HEK293 (cell line): ENCODE measurements at regions not wholly inside any gene's neighbourhood (a gene's known extent, or its start where the extent isn't known, plus 50 kb on each side); places are given as distances from the start of the nearest gene placed in this dataset.
"Not testable (repeated sequence)": the region's sequence is repeated elsewhere in the genome, so short reads cannot be mapped to it uniquely, and the experiment has no call there.

ENCODE experiments used
- CTCF ChIA-PET: fragments of 350-600 bp; formaldehyde crosslinking; extraction: SDS; loops from one replicate; lab custom pipeline; 2021; ENCODE audit warnings: antibody characterized with exemption; lab: Yijun Ruan, JAX
- POLR2A ChIA-PET: fragments of 300-600 bp; formaldehyde crosslinking; extraction: SDS; loops from one replicate; lab custom pipeline; 2020; ENCODE audit warnings: antibody characterized with exemption, inconsistent platforms; lab: Yijun Ruan, JAX
- H3K27ac ChIP-seq: fragments of 200-500 bp; sonication (Bioruptor generic); 2 replicates; pipeline ENCODE4 v1.5.1; 2014; ENCODE audit warnings: low read depth, low read length, control low read depth, inconsistent platforms; ENCODE audit errors: extremely low read depth
- H3K36me3 ChIP-seq, 2 experiments: fragments of 200-500 bp in 1 of 2; sonication (Bioruptor generic) in 1 of 2; 1 replicate in 1 of 2; 2 replicates in 1 of 2; pipeline ENCODE4 v1.5.1; 2014 to 2017; ENCODE audit warnings: inconsistent platforms in 2 of 2, low read length in 2 of 2; ENCODE audit not compliant: control insufficient read depth in 2 of 2, insufficient read depth in 1 of 2
- H3K4me1 ChIP-seq: fragments of 200-500 bp; sonication (Bioruptor generic); 2 replicates; pipeline ENCODE4 v1.5.1; 2014; ENCODE audit warnings: mild to moderate bottlenecking, low read length, inconsistent platforms; ENCODE audit not compliant: control insufficient read depth, insufficient read depth
- H3K4me3 ChIP-seq: 2 replicates; pipeline ENCODE4 v1.5.1; 2011; ENCODE audit warnings: low read depth, mild to moderate bottlenecking, control low read depth, low read length, moderate library complexity
- H3K9me3 ChIP-seq: fragments of 200-500 bp; sonication (Bioruptor generic); 2 replicates; pipeline ENCODE4 v1.5.1; 2014; ENCODE audit warnings: low read depth, low read length, inconsistent platforms; ENCODE audit not compliant: control insufficient read depth, insufficient read depth
- KLF16 ChIP-seq: fragments of 450-650 bp; formaldehyde crosslinking; IDR thresholded peaks from 2 replicates; pipeline ENCODE4 v1.5.1; 2017; ENCODE audit warnings: missing biosample characterization, missing genetic modification characterization
- OSR2 ChIP-seq: fragments of 450-650 bp; formaldehyde crosslinking; IDR thresholded peaks from 2 replicates; pipeline ENCODE4 v1.5.1; 2016; ENCODE audit warnings: missing biosample characterization, missing genetic modification characterization
- SCRT2 ChIP-seq: fragments of 450-650 bp; formaldehyde crosslinking; IDR thresholded peaks from 2 replicates; pipeline ENCODE4 v1.5.1; 2016; ENCODE audit warnings: missing biosample characterization, missing genetic modification characterization
- ZFHX2 ChIP-seq: fragments of 450-650 bp; formaldehyde crosslinking; conservative IDR thresholded peaks from 2 replicates; pipeline ENCODE4 v1.5.1; 2016; ENCODE audit warnings: missing biosample characterization, missing genetic modification characterization
- ZNF175 ChIP-seq: fragments of 450-650 bp; formaldehyde crosslinking; IDR thresholded peaks from 2 replicates; pipeline ENCODE4 v1.5.1; 2016; ENCODE audit warnings: missing biosample characterization, missing genetic modification characterization
- ZNF19 ChIP-seq: fragments of 450-650 bp; formaldehyde crosslinking; IDR thresholded peaks from 2 replicates; pipeline ENCODE4; 2016; ENCODE audit warnings: missing biosample characterization, missing genetic modification characterization, low read depth
- ZNF2 ChIP-seq: fragments of 450-650 bp; formaldehyde crosslinking; IDR thresholded peaks from 2 replicates; pipeline ENCODE4 v1.5.1; 2016; ENCODE audit warnings: missing biosample characterization, missing genetic modification characterization
- ZNF211 ChIP-seq: fragments of 450-650 bp; formaldehyde crosslinking; IDR thresholded peaks from 2 replicates; pipeline ENCODE4 v1.5.1; 2016; ENCODE audit warnings: low read depth, missing biosample characterization, missing genetic modification characterization
- ZNF423 ChIP-seq: fragments of 450-650 bp; formaldehyde crosslinking; IDR thresholded peaks from 2 replicates; pipeline ENCODE4 v1.5.1; 2016; ENCODE audit warnings: missing biosample characterization, missing genetic modification characterization
- ZNF473 ChIP-seq: fragments of 450-650 bp; formaldehyde crosslinking; IDR thresholded peaks from 2 replicates; pipeline ENCODE4 v1.5.1; 2017; ENCODE audit warnings: missing biosample characterization, missing genetic modification characterization
- ZNF530 ChIP-seq: fragments of 450-650 bp; formaldehyde crosslinking; IDR thresholded peaks from 2 replicates; pipeline ENCODE4 v1.5.1; 2016; ENCODE audit warnings: low read depth, missing biosample characterization, missing genetic modification characterization
- ZNF549 ChIP-seq: fragments of 450-650 bp; IDR thresholded peaks from 2 replicates; pipeline ENCODE4 v1.5.1; 2018; ENCODE audit warnings: missing biosample characterization, missing genetic modification characterization, mild to moderate bottlenecking, inconsistent platforms, moderate library complexity
- ZNF791 ChIP-seq: fragments of 450-650 bp; formaldehyde crosslinking; IDR thresholded peaks from 2 replicates; pipeline ENCODE4 v1.5.1; 2016; ENCODE audit warnings: missing biosample characterization, missing genetic modification characterization
- ZXDB ChIP-seq: fragments of 450-650 bp; formaldehyde crosslinking; IDR thresholded peaks from 2 replicates; pipeline ENCODE4 v1.5.1; 2016; ENCODE audit warnings: missing biosample characterization, missing genetic modification characterization
- TF ChIP-seq, protein P1 (sequence below): fragments of 450-650 bp; IDR thresholded peaks from 2 replicates; pipeline ENCODE4 v1.5.1; 2018; ENCODE audit warnings: missing biosample characterization, missing genetic modification characterization
- TF ChIP-seq, protein P2 (sequence below): fragments of 450-650 bp; formaldehyde crosslinking; IDR thresholded peaks from 2 replicates; pipeline ENCODE4 v1.5.1; 2017; ENCODE audit warnings: missing biosample characterization, missing genetic modification characterization

DNA sequence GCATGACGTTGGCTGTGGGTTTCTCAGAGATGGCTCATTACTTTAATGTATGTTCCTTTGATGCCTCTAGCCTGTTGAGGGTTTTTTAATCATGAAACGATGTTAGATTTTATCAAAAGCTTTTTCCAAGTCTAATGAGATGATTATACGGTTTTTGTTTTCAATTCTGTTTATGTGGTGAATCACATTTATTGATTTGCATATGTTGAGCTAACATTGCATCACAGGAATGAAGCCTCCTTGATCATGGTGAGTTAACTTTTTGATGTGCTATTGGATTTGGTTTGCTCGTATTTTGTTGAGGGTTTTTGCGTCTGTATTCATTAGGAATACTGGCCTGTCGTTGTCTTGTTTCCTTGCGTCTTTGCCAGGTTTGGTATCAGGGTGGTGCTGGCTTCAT, 52.3 kb upstream of the PTPN12 start:
- Histone ChIP-seq H3K27ac (no peak overlapping the region), H3K9me3 (no peaks in the 10 kb centered on the region), H3K4me1 (no peaks in the 10 kb centered on the region), H3K4me3 (no peak overlapping the region), H3K36me3 (no peaks in the 10 kb centered on the region)
- TF ChIP-seq ZNF473 (tag by site-specific recombination) (no peak), ZNF175 (tag by site-specific recombination) (no peak), ZXDB (tag by site-specific recombination) (no peak), ZNF211 (tag by site-specific recombination) (no peak), ZNF791 (tag by site-specific recombination) (no peak)
- ChIA-PET CTCF (no interaction called here), POLR2A (no interaction called here)

DNA sequence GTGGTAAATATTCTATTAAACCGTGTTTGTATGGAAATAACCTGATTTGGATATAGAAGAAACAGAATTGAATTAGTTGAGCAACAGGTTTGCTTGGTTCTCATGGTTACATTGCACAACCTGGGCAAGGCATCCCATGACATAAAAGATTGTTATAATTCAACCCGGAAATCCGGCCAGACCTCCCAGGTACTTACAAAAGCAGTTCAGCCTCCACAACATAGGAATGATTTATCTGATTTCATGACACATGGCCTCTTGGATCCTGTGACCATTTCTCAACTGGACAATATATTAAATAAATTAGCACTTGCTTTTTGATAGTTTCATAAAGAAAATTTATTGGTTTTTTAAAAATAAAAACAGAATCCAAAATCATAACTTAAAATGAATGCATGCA, 55.1 kb upstream of the PTPN12 start:
- Histone ChIP-seq H3K9me3 (no peaks in the 10 kb centered on the region), H3K4me3 (no peak overlapping the region)
- POLR2A ChIA-PET: no interaction called here
- TF ChIP-seq SCRT2 (peak; percentile 69), KLF16 (tag by site-specific recombination) (no peak)
- TF ChIP-seq, protein P1, sequence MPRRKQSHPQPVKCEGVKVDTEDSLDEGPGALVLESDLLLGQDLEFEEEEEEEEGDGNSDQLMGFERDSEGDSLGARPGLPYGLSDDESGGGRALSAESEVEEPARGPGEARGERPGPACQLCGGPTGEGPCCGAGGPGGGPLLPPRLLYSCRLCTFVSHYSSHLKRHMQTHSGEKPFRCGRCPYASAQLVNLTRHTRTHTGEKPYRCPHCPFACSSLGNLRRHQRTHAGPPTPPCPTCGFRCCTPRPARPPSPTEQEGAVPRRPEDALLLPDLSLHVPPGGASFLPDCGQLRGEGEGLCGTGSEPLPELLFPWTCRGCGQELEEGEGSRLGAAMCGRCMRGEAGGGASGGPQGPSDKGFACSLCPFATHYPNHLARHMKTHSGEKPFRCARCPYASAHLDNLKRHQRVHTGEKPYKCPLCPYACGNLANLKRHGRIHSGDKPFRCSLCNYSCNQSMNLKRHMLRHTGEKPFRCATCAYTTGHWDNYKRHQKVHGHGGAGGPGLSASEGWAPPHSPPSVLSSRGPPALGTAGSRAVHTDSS (tag by site-specific recombination): no peak
- TF ChIP-seq, all 188 proteins: peak for 1
- no peaks in the 10 kb centered on the region for H3K36me3 ChIP-seq
- no peak overlapping the region for H3K27ac ChIP-seq
- no peaks in the 10 kb centered on the region for H3K4me1 ChIP-seq
- CTCF ChIA-PET: no interaction called here

- TF ChIP-seq ZFHX2 (tag by site-specific recombination): no peak
- no peak for TF ChIP-seq ZNF2 (tag by site-specific recombination)
- TF ChIP-seq ZNF423 (tag by site-specific recombination): no peak
- TF ChIP-seq ZNF19 (tag by site-specific recombination): no peak
- H3K9me3 ChIP-seq: no peaks in the 10 kb centered on the region
- ChIA-PET POLR2A (no interaction called here), CTCF (no interaction called here)
- no peak overlapping the region for H3K27ac ChIP-seq
- no peak overlapping the region for H3K4me3 ChIP-seq
- no peaks in the 10 kb centered on the region for H3K4me1 ChIP-seq
- H3K36me3 ChIP-seq: no peaks in the 10 kb centered on the region
Observed at GRCh38 chr7:77481615-77482014, 55.5 kb upstream of the PTPN12 start.

DNA sequence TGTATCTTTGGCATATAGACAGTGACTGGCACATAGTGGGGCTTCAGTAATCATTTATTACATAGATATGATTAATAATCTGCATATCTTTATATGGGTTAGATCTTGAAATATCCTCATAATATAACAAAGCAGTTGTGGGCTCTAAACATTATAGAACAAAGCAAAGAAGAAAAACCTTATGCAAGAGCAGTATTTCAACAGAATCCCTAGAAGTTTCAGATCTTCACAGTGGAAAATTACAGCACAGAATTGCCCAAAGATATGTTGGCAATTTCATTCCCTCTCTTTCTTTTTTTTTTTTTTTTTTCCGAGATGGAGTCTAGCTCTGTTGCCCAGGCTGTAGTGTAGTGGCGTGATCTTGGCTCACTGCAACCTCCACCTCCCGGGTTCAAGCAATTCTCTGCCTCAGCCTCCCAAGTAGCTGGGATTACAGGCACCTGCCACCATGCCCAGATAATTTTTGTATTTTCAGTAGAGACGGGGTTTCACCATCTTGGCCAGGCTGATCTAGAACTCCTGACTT, 56.9 kb upstream of the PTPN12 start:
- H3K9me3 ChIP-seq, POLR2A ChIA-PET, H3K4me1 ChIP-seq, H3K36me3 ChIP-seq, H3K27ac ChIP-seq, H3K4me3 ChIP-seq, CTCF ChIA-PET: not testable (repeated sequence)

- ChIA-PET CTCF (no interaction called here), POLR2A (no interaction called here)
- TF ChIP-seq OSR2 (tag by site-specific recombination) (no peak), ZNF549 (tag by site-specific recombination) (peak; percentile 73), ZNF530 (tag by site-specific recombination) (no peak)
- TF ChIP-seq, protein P2, sequence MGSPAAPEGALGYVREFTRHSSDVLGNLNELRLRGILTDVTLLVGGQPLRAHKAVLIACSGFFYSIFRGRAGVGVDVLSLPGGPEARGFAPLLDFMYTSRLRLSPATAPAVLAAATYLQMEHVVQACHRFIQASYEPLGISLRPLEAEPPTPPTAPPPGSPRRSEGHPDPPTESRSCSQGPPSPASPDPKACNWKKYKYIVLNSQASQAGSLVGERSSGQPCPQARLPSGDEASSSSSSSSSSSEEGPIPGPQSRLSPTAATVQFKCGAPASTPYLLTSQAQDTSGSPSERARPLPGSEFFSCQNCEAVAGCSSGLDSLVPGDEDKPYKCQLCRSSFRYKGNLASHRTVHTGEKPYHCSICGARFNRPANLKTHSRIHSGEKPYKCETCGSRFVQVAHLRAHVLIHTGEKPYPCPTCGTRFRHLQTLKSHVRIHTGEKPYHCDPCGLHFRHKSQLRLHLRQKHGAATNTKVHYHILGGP (tag by site-specific recombination): peak; percentile 21; the same call in 1 of the 2 replicates
- Histone ChIP-seq H3K36me3 (no peaks in the 10 kb centered on the region), H3K4me3 (no peak overlapping the region), H3K27ac (no peak overlapping the region), H3K4me1 (no peaks in the 10 kb centered on the region), H3K9me3 (no peaks in the 10 kb centered on the region)
Observed at GRCh38 chr7:77479536-77480088, 57.5 kb upstream of the PTPN12 start.
